ENCODE measurements at regions not wholly inside any gene's neighbourhood (a gene's known extent, or its start where the extent isn't known, plus 50 kb on each side); places are given as distances from the start of the nearest gene placed in this dataset.
"Not testable (repeated sequence)": the region's sequence is repeated elsewhere in the genome, so short reads cannot be mapped to it uniquely, and the experiment has no call there.

DNA sequence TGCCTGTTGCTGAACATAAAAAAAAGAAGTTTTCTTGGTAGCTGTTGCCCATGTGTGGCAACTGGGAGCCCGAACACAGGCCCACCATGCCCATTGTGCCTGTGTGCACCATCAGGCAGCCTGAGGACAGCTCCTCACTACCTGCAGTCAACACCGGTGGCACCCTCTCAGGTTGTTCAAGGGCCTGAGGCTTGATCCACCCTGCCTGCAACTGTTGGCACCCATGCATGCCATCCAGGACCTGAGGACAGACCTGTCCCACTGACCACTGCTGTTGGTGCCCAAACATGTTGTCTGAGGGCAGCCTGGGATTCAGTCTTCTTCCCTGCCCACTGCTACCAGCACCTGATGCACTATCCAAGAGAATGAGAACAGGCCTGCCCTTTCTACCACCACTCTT, 661.1 kb upstream of the ZNF804A start:
- no peak for DNase-seq

DNA sequence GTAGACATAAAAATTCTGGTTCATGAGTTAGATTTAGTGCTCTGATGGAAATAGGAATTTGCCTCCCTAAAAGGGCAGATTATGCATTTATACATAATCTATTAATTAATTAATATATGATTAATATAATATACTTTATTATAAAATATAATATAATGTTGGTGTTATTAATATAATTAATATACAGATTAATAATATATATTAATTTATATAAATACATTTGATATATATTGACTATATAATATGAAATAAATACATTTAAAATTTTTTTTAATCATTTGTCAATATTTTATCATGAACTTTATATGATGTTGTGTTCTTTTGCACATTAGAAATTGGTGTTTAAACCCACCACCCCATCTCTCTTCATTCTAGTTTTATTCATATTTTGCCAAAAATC, 652.1 kb upstream of the ZNF804A start:
- no peak for DNase-seq

DNA sequence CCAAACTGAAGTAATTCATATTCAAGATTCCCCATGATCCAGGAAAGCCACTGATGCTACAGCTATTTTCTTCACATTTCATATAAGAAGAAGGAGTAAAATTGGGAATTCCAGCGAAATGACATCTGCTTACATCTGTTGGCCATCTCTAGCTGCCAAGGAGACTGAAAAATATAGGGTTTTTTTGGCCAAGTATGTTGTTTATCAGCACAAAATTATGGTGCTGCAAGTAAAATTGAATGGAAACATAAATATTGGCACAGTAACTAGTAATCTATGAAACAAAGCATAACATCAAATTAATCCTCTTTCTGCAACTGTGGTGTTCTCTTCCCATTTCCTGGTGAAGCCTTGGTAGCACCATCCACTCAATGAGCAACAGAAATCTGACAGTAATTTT, 649.5 kb upstream of the ZNF804A start:
- no peak for DNase-seq

DNA sequence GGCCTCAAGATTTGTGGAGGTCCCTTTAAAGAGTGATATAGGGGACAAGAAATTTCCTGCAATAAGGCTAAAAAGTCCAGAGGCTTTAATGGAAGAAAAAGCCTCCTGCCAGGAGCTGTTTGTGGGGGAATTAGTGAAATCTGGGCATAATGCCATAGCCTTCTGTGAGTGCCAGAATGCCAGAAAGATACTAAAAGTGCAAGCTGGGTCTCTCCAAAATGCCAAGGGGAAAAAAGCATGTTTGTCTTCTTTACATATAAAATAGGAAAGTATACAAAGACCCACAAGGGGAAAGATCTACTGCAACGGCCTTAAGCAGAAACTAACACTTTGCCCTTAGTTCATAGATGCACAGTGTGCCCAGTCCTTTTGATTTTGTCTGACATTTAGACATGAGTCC, 647.7 kb upstream of the ZNF804A start:
- peak; percentile 30 for DNase-seq

DNA sequence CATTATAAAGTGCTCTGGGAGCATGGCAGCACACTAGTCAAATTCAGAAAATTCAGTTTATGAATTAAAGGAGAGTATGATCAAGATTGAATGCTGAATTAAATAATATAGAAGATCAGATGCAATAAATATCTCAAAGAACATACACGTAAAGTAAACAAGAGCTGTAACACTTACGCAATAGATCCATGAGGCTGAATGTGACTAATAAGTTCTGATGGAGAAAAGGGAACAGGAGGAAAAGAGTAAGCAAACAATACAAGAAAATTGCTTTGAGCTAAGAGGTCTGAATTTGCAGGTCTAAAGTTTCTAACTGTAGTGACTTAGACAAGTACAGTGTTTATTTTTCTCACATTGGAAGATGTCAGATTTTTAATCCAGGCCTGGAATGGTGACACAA, 646.7 kb upstream of the ZNF804A start:
- DNase-seq = no peak

DNA sequence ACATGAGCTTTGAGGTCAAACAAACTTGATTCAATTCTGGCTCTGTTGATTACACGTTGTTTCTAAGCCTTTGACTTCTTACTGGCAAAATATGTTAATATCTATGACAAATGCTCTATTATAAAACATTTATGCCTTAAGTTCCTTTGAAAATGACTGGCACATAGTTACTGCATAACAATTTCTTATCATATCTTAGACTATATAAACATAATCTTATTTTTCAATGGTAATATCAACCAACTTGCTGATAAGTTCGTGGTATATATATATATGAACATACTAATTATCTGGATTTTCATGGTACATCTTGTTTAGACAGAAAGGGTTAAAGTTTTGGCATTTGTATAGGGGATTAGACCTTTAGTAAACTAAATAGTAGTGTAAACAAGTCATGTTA, 645.6 kb upstream of the ZNF804A start:
- DNase-seq = no peak

DNA sequence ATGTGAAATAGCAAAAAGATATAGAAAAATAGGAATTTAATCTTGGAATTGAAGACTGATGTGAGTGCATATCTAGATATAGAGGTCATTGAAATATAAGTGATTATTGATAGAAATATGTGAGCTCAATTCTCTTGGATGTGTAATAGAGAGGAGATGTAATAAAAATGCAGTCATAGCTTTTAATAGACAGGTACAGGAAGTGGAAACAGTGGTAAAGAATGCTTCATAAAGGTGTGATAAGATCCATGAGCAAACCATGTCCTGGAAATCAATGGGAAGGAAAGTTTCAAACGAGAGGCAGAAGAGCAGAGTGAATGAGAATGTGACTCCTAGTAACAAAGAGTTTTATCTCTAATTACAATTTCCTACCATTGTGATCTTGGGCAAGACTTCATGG, 634.7 kb upstream of the ZNF804A start:
- DNase-seq = no peak

DNA sequence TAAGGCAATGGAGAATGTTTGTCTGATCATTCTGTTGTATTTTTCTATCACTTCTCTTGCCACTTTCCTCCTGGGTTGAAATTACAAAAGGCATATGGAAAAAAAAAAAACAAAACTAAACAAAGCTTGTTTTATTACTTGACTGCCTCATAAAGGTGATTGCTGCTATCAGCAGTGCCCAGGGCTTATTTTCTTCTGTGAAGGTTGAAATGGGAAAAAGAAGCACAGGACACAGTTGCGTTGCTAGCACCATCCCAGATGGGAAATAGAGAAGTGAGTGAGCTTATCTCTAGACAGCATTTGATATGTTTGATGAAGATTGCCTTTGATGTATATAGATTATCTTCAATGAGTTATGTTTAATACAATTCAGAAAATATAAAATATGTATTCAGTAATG, 633.8 kb upstream of the ZNF804A start:
- no peak for DNase-seq

DNA sequence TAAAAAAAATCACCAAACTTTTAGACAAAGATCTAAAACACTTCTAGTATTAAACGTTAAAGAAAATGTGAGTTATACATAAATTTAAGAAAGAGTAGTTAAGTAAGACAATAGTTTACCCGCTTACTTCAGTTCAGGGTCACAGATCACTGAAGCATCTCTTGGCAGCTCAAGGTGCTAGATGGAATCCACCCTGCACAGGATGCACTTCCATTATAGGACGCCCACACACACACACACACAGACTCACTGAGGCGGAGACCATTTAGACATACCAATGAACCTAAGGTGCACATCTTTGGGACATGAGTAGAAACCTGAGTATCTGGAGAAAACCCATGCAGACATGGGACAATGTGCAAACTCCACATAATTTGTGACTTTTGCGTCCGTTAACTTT, 630.6 kb upstream of the ZNF804A start:
- DNase-seq = no peak

DNA sequence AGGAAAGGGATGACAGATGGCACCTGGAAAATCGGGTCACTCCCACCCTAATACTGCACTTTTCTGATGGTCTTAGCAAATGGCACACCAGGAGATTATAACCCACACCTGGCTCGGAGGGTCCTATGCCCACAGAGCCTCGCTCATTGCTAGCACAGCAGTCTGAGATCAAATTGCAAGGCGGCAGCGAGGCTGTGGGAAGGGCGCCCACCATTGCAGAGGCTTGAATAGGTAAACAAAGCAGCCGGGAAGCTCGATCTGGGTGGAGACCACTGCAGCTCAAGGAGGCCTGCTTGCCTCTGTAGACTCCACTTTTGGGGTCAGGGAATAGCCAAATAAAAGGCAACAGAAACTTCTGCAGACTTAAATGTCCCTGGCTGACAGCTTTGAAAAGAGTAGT, 622.7 kb upstream of the ZNF804A start:
- DNase-seq = not testable (repeated sequence)

DNA sequence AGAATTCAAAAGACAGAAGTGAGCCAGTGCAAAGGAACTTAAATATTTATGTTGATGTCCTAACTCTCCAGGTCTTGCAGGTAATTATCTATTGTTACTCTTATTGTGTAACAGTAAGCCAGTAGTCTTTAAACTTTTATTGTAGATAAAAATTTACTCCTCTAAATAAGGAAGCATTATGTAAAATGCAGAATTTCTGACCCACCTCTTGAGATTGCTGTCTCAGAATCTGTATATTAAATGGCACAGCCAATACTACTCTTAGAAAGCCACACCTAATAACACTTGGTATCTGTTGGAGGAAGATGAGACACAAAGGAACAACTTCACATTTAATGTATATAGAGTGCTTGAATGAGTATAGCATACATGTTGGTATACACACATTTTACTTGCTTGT, 613.5 kb upstream of the ZNF804A start:
- DNase-seq = no peak

DNA sequence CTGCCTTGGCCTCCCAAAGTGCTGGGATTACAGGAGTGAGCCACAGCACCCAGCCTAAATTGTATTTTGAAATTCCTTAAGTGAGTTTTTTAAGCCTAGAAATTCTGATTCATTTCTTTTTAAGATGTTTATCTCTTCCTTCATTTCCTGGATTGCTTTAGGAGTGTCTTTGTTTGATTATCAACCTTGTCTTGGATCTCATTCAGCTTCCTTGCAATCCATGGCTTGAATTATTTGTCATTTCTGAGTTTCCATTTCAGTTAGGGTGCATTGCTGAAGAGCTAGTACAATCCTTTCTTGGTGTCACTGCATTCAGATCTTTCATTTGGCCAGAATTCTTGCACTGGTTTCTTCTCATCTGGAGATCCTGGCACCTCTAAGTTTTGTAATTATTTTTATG, 606.4 kb upstream of the ZNF804A start:
- no peak for DNase-seq

DNA sequence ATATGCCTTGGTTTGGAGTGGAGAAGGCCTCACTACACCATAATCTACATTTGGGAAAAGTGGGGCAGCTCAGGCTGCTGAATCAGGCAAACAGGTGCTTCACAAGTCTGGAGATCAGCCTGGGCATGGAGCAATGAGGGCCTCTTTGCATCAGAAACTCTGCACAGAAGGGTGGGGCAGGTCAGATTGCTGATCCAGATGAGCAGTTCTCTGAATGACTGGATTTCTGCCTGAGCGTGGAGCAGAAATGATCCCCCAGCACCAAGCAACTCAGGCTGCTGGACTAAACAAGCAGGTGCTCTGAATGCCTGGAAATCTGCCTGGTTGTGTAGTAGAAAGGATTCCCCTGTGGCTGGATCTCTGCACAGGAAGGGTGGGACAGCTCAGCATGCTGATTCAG, 605.3 kb upstream of the ZNF804A start:
- DNase-seq = peak; percentile 52

DNA sequence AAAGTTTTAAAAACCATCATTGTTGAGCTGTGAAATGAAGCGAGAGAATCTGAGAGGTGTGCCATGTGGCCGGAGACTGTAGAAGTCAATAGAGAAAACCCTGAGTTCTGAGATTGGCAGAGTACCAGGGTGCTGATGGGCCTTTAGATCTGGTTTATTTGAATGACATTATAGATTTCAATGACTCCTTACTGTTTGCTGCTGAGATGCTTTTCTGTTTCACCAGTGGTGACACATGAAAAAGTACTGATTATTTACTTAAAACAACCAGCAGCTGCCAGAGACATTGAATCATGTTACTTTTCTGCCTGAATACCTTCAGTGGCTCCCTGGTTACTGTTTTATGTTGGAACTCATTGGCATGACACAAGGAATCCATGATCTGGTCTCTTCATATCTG, 602.7 kb upstream of the ZNF804A start:
- DNase-seq = peak; percentile 45

DNA sequence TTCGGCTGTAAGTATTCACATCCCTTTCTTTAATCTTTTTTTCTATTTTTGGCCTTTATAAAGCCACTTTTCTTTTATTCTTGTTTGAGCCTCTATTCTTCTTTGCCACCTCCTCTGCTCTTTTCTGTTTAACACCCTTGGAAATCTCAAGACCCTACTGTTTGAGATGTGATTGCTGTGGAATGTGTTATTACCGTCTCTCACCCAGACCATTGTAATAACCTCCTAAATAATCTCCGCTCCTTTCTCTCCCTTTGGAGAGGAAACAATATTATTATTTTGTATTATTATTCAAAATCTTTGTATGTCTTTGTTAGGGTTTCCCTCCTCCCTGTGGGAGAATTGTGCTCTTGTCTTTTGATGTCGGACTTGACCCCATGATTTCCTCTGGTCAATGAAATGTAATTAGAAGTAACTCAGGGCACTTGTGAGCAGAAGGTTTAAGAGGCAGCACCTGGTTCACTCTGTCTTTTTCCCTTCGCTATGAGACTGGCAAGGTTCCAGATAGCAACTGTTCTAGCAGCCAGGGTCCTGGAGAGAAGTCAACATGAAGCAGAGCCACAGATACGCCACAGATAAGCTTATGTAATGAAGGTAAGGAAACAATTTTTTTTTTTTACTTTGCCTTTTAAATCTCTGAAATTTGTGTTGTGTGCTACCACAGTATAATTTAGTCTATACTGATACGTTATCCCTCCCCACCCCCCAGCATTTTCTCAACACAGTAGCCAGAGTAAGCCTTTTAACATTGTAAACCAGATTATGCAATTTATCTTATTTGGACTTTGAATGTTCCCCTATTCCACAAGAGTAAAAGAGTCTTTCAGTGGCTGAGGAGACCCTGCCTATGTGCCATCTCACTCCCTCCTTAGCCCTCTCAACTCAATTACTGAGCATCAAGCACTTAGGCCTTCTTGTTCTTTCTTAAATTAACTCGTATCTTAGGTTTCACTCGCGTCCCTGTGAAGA, 601.2 kb upstream of the ZNF804A start:
- DNase-seq = peak; percentile 79

DNA sequence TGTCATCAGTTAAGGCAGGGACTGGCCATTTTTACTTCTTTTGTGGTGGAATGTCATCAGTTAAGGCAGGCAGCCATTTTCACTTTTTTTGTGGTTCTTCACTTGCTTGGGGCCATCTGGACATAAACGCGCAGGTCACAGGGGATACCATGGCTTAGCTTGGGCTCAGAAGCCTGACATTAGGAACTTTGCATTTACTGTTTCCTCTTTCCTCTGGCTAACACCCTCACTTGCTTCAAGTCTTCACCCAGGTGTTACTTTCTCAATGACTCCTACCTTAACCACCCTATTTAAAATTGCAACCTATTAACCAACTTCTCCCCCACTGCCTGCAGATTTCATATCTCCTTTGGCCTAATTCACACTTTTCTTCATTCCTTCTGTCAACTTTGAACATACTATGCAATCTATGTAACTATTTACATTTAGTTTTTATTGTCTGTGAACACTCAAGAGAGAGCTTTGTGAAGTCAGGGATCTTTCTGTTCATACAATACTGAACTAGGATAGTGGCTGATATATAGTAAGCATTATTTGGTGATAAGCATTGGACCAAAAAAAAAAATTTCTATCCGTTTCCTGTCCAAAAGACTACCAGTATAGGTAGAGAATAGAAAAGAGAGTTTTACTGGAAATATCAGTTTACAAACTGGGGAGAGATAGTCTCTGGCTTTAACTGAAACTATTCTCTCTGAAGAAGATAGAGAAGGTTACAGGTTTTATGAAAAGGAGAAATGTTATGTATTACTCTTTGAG, 600.1 kb upstream of the ZNF804A start:
- no peak for DNase-seq

DNA sequence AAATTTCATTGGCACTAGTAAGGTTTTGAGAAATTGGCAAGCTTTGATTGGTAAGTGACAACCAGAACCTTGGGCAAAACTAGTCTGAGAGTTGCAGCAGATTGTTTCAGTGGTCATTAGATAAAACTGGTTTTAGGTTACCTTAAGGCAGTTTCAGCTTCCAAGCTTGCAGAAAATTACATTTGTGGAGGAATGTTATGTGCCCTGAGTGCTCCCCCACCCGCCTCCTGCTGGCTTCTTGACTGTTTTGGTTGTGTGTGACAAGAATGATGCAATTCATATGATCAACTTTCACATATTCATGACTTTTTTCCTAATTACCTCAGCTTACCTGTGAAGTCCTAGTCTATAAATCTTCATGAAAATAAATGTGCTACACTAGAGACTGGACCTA, 599.5 kb upstream of the ZNF804A start:
- DNase-seq = no peak

DNA sequence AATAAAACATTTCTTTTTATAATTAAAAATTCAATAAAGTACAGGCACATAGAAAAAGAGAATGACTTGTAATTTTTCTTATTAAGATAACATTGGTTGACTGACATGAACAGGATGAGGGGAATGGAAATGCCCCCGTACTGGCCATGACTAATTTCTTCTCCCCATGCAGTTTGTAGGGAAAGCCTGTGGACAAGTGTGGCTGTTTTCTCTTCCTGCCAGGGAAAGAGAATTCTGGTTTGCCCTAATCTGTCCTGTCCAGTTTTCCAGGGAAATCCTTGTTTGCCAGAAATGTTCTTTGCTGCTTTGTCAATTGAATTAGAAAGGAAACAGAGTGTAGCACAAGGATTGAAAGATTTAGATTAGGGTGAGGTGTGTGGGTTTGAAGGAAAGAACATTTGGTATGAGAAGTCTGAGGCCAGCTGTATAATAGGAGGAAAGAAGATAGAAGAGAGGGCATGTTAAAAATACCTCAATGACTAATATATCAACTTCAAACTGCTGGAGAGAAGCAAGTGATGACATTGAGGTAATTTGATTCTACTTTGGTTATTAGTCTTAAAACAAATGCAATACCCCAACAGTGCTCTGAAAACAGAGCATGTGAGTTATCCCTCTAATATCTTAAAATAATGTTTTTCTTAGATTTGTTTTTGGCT, 593.9 kb upstream of the ZNF804A start:
- peak; percentile 21 for DNase-seq

DNA sequence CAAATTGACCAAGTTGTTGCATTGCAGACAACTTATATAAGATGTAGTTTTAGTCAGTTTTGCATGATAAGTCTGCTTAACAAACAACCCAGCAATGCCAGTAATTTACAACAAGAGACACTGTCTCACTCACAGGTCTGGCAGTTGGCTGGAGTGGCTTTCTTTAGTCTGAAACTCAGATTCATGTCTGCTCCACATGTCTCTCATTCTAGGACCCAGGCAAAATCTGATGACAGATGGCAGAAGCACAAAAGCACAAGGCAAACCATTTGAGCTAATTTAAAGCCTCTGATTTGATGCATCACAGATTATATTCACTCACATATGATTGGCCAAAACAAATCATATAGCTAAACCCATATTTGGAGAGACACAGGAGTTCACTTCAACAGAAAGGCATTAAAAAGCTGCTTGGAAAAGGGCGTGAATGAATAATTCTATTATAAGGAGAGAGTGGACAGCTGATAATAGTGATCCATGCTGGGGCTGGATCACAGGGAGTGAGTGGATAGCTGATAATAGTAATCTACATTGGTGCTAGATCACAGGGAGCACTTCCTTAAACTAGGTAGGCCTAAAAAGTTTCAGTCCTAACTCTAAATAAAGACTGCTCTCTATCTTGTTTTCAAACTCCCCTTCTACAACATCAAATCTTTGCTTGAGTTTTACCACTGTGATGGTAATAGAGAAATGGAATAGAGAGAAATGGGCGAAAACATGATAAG, 593.2 kb upstream of the ZNF804A start:
- DNase-seq = peak; percentile 82

DNA sequence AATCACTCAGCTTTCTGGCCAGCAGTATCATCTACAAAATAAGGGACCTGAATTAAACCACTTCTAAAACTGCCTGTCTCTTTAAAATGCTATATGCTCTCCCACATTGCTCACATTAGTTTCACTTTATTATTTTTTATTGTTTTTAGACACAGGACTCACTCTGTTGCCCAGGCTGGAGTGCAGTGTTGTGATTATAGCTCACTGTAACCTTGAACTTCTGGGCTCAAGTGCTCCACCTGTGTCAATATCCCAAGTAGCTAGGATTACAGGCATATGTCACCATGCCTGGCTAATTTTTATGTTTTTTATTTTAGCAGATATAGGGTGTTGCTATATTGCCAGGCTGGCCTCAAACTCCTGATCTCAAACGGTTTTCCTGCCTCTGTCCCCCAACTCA, 591.3 kb upstream of the ZNF804A start:
- DNase-seq = peak; percentile 58

DNA sequence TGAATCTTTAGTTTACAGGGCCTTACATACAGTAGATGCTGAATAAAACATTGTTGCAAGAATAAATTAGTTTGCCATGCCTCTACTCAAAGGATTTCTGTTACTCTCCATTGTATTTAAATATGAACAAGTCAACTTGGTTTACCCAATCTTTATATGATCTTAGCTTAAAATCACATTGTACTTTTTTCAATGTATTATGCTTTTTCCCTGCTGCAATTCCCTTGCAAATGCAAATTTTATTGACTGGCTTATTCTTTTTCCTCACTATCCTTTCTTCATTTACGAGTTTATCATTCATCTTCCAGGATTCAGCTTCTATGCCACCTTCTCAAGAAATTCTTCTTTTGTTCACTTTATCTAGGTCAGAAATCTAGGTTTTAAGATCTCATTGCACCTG, 571.4 kb upstream of the ZNF804A start:
- DNase-seq = no peak

DNA sequence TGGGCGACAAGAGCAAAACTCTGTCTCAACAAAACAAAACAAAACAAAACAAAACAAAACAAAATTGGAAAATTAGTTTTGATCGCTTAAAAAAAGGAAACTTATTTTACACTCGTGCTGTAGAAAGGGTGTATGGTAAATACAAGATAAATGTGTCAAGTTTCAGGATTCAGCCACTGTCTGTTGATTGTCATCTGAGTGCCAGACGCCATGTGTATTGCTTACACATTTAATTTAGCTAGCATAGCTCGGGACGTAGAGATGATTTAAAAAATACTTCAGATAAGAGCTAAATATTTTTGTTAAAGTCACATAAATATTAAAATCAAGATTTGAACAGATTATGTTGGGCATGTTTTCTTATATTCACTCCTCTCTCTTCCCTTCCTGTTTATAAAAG, 568.1 kb upstream of the ZNF804A start:
- no peak for DNase-seq

DNA sequence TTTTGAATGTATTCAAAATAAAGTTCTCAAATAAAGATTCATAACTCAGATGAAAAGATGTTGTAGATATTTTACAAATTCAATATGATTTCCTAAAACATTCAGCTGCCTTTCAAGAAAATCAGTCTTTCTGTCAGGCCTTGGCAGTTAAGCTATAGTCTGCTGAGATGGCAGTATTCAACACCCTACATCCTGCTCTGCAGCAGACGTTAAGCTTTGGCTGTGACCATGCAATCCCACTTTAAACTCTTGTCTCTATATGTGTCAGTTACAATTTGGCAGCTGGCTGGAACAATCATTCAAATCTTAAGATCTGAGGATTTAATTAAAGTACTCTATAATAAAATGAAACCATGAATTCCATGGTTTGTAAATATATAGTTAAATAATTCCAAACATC, 567.3 kb upstream of the ZNF804A start:
- DNase-seq = no peak
